ENCODE measurements at regions not wholly inside any gene's neighbourhood (a gene's known extent, or its start where the extent isn't known, plus 50 kb on each side); places are given as distances from the start of the nearest gene placed in this dataset.

- intact Hi-C loops (cut with DNase I; ENCODE audit: low total_unique reads): no loop called here
- no peaks in the 10 kb centered on the region for H3K27me3 ChIP-seq
- TF ChIP-seq POLR2A (IDR thresholded peaks at IDR 0.05) (no peak), CTCF (IDR thresholded peaks at IDR 0.05) (no peak), POLR2AphosphoS5 (IDR thresholded peaks at IDR 0.05) (no peak)
Observed at GRCh38 chr6:132210886-132211563, 190.2 kb downstream of the MOXD1 start.

GRCh38 chr6:132209351-132209750 lies 191.9 kb downstream of the MOXD1 start:
- TF ChIP-seq CTCF (IDR thresholded peaks at IDR 0.05) (no peak), POLR2AphosphoS5 (IDR thresholded peaks at IDR 0.05) (no peak), POLR2A (IDR thresholded peaks at IDR 0.05) (no peak)
- H3K36me3 ChIP-seq: no peaks in the 10 kb centered on the region
- DNase-seq (ENCODE audit: low spot score in 2 of 2): no peak
- H3K27me3 ChIP-seq: no peaks in the 10 kb centered on the region
- intact Hi-C loops (cut with DNase I; ENCODE audit: low total_unique reads): no loop called here
- H3K9me3 ChIP-seq: no peaks in the 10 kb centered on the region
- H3K4me3 ChIP-seq: no peak overlapping the region
- no peak overlapping the region for H3K27ac ChIP-seq
- H3K4me1 ChIP-seq: no peaks in the 10 kb centered on the region

More at GRCh38 chr6:132210886-132211563, 190.2 kb downstream of the MOXD1 start:
- Histone ChIP-seq H3K4me1 (no peaks in the 10 kb centered on the region), H3K9me3 (no peaks in the 10 kb centered on the region), H3K27ac (no peak overlapping the region), H3K4me3 (no peak overlapping the region), H3K36me3 (no peaks in the 10 kb centered on the region)
- DNase-seq (ENCODE audit: low spot score in 2 of 2): no peak

DNA sequence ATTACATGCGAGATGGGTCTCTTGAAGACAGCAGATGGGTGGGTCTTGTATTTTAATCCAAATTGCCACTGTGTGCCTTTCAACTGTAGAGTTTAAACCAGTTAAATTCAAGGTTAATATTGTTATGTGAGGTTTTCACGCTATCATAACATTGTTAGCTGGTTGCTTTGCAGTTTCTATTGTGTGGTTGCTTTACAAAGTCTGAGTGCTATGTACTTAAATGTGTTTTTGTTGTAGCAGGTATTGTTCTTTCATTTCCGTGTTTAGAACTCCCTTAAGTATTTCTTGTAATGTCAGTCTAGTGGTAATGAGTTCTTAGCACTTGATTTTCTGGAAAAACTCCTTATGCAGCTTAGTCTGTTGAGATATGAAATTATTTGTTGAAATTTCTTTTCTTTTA lies 193.3 kb downstream of the MOXD1 start:
- H3K27ac ChIP-seq: no peak overlapping the region
- intact Hi-C loops (cut with DNase I; ENCODE audit: low total_unique reads): no loop called here
- DNase-seq (ENCODE audit: low spot score in 2 of 2): no peak
- no peaks in the 10 kb centered on the region for H3K27me3 ChIP-seq
- TF ChIP-seq POLR2A (IDR thresholded peaks at IDR 0.05) (no peak), CTCF (IDR thresholded peaks at IDR 0.05) (no peak), POLR2AphosphoS5 (IDR thresholded peaks at IDR 0.05) (no peak)
- no peaks in the 10 kb centered on the region for H3K36me3 ChIP-seq
- H3K4me3 ChIP-seq: no peak overlapping the region
- H3K9me3 ChIP-seq: no peaks in the 10 kb centered on the region
- no peaks in the 10 kb centered on the region for H3K4me1 ChIP-seq

GRCh38 chr6:132205946-132206345 lies 195.3 kb downstream of the MOXD1 start:
- no peak for DNase-seq (ENCODE audit: low spot score in 2 of 2)

GRCh38 chr6:132204591-132204990 lies 196.7 kb downstream of the MOXD1 start:
- intact Hi-C loops (cut with DNase I; ENCODE audit: low total_unique reads): loop anchor here (5.0 kb wide), 1 partner anchor 102 kb away; no protein-coding TSS in a partner anchor
- no peaks in the 10 kb centered on the region for H3K4me1 ChIP-seq

More at GRCh38 chr6:132205946-132206345, 195.3 kb downstream of the MOXD1 start:
- Histone ChIP-seq H3K4me3 (no peak overlapping the region), H3K27ac (no peak overlapping the region), H3K36me3 (no peaks in the 10 kb centered on the region), H3K27me3 (no peaks in the 10 kb centered on the region), H3K4me1 (no peaks in the 10 kb centered on the region), H3K9me3 (no peaks in the 10 kb centered on the region)
- intact Hi-C loops (cut with DNase I; ENCODE audit: low total_unique reads): no loop called here
- TF ChIP-seq CTCF (IDR thresholded peaks at IDR 0.05): no peak

More at GRCh38 chr6:132204591-132204990, 196.7 kb downstream of the MOXD1 start:
- Histone ChIP-seq H3K36me3 (no peaks in the 10 kb centered on the region), H3K4me3 (no peak overlapping the region), H3K27me3 (no peaks in the 10 kb centered on the region), H3K9me3 (no peaks in the 10 kb centered on the region), H3K27ac (no peak overlapping the region)
- TF ChIP-seq CTCF (IDR thresholded peaks at IDR 0.05) (no peak), POLR2AphosphoS5 (IDR thresholded peaks at IDR 0.05) (no peak), POLR2A (IDR thresholded peaks at IDR 0.05) (no peak)
- no peak for DNase-seq (ENCODE audit: low spot score in 2 of 2)
